ENCODE measurements at regions not wholly inside any gene's neighbourhood (a gene's known extent, or its start where the extent isn't known, plus 50 kb on each side); places are given as distances from the start of the nearest gene placed in this dataset.

DNA sequence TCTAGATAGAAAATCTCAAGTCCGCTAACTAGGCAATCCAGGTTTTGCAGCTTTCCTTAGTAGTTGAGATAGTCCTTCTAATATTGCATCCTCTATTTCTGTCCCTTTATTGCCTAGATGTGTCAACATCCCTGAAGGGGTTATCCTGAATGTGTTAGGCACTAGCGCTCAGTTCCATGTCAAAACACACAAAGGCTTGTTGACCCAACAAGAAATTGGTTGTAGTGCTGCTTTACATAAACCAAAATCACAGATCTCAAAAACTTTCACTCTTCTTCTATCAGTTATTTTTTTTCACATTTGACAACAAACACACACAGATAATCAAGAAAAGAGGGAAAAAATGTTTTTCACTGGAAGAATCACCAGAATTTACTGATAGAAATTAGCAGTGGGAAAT lies 51.4 kb upstream of the SOX2 start:
- Mint-ChIP-seq H3K27ac (no peak overlapping the region), H3K36me3 (ENCODE audit: low read depth) (no peaks in the 10 kb centered on the region), H3K4me3 (no peak overlapping the region), H3K27me3 (no peaks in the 10 kb centered on the region), H3K9me3 (no peaks in the 10 kb centered on the region), H3K4me1 (no peaks in the 10 kb centered on the region)
- CTCF ChIA-PET, result no interaction called here
- no peak for DNase-seq
- POLR2A ChIA-PET, result no interaction called here

GRCh38 chr3:181637456-181637855 lies 74.3 kb upstream of the SOX2 start:
- CTCF ChIA-PET, result no interaction called here
- Mint-ChIP-seq H3K36me3 (ENCODE audit: low read depth) (no peaks in the 10 kb centered on the region), H3K9me3 (no peaks in the 10 kb centered on the region), H3K4me3 (no peak overlapping the region), H3K4me1 (no peaks in the 10 kb centered on the region), H3K27me3 (no peaks in the 10 kb centered on the region), H3K27ac (no peak overlapping the region)
- POLR2A ChIA-PET, result no interaction called here
- no peak for DNase-seq

GRCh38 chr3:181637056-181637455 lies 74.7 kb upstream of the SOX2 start:
- H3K36me3 Mint-ChIP-seq (ENCODE audit: low read depth), result no peaks in the 10 kb centered on the region
- POLR2A ChIA-PET, result no interaction called here
- no peaks in the 10 kb centered on the region for H3K27me3 Mint-ChIP-seq
- H3K4me3 Mint-ChIP-seq, result no peak overlapping the region
- no peak overlapping the region for H3K27ac Mint-ChIP-seq
- DNase-seq, result no peak
- no peaks in the 10 kb centered on the region for H3K4me1 Mint-ChIP-seq
- H3K9me3 Mint-ChIP-seq, result no peaks in the 10 kb centered on the region
- CTCF ChIA-PET, result no interaction called here

GRCh38 chr3:181635141-181635540 lies 76.6 kb upstream of the SOX2 start:
- no peaks in the 10 kb centered on the region for H3K27me3 Mint-ChIP-seq
- DNase-seq, result no peak
- H3K36me3 Mint-ChIP-seq (ENCODE audit: low read depth), result no peaks in the 10 kb centered on the region
- H3K4me3 Mint-ChIP-seq, result no peak overlapping the region
- ChIA-PET CTCF (no interaction called here), POLR2A (no interaction called here)
- H3K27ac Mint-ChIP-seq, result no peak overlapping the region
- H3K9me3 Mint-ChIP-seq, result no peaks in the 10 kb centered on the region
- no peaks in the 10 kb centered on the region for H3K4me1 Mint-ChIP-seq

DNA sequence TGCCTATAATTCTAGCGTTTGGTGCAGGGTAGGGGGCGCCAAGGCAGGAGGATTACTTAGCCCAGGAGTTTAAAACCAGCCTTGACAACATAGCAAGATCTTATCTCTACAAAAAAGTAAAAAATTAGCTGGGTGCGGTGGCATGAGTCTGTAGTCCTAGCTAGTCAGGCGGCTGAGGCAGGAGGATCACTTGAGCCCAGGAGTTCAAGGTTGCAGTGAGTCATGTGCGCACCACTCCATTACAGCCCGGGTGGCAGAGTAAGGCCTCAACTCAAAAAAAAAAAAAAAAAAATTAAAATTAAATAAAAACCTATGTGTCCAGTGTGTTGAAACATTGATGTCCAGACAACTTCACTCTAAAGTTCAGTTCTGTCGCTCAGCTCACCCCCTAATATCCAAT lies 78.2 kb upstream of the SOX2 start:
- no peaks in the 10 kb centered on the region for H3K36me3 Mint-ChIP-seq (ENCODE audit: low read depth)
- no peaks in the 10 kb centered on the region for H3K9me3 Mint-ChIP-seq
- H3K27ac Mint-ChIP-seq, result no peak overlapping the region
- CTCF ChIA-PET, result no interaction called here
- no peaks in the 10 kb centered on the region for H3K27me3 Mint-ChIP-seq
- no peak for DNase-seq
- POLR2A ChIA-PET, result no interaction called here
- H3K4me1 Mint-ChIP-seq, result no peaks in the 10 kb centered on the region
- H3K4me3 Mint-ChIP-seq, result no peak overlapping the region

DNA sequence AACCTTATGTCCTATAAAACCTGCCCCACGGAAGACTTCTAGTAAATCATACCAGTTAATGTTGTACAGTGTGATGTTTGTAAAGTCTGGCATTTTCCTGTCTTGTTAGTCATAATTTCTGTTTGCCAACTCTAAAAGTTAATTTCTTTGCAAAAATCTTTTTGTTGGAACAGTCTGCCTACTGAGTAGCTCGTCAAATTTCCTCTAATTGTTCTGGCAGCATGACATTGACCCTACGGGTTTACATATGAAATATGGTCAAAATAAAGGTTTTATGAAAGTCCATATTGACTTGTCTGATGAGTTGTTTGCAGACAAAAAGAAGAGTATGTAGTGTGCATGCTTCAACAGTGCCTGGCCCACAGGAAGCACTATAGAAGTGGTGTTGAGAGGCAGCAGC lies 79.8 kb upstream of the SOX2 start:
- Mint-ChIP-seq H3K9me3 (no peaks in the 10 kb centered on the region), H3K36me3 (ENCODE audit: low read depth) (no peaks in the 10 kb centered on the region), H3K27me3 (no peaks in the 10 kb centered on the region), H3K27ac (no peak overlapping the region), H3K4me1 (no peaks in the 10 kb centered on the region), H3K4me3 (no peak overlapping the region)
- DNase-seq, result no peak
- ChIA-PET POLR2A (no interaction called here), CTCF (no interaction called here)

GRCh38 chr3:181630853-181631252 lies 80.9 kb upstream of the SOX2 start:
- Mint-ChIP-seq H3K36me3 (ENCODE audit: low read depth) (no peaks in the 10 kb centered on the region), H3K4me1 (no peaks in the 10 kb centered on the region), H3K4me3 (no peak overlapping the region), H3K27me3 (no peaks in the 10 kb centered on the region), H3K27ac (no peak overlapping the region), H3K9me3 (no peaks in the 10 kb centered on the region)
- no peak for DNase-seq
- POLR2A ChIA-PET, result no interaction called here
- CTCF ChIA-PET, result no interaction called here

DNA sequence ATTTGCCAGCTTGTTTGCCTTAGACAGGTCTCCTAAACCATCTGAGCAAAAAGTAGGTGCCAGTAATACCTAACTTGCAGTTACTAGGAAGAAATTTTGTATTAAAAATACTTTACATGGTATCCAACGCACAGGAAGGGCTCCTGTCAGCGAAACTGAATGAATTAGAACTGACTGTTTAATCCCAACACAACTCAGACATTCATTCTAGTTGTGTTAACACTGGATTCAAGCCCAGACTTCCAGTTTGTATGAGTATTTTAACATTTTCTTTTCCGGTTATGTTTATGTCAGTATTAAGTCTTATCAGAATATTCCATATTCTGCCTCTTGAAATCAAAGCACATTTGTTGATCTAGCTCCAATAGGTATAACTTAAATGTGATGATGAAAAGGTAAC lies 82.0 kb upstream of the SOX2 start:
- no peaks in the 10 kb centered on the region for H3K36me3 Mint-ChIP-seq (ENCODE audit: low read depth)
- H3K27me3 Mint-ChIP-seq, result no peaks in the 10 kb centered on the region
- H3K4me1 Mint-ChIP-seq, result no peaks in the 10 kb centered on the region
- DNase-seq, result no peak
- ChIA-PET POLR2A (no interaction called here), CTCF (interaction anchor here (1.2 kb wide), 1 partner anchor 623 kb away, joined by 3 read pairs; no protein-coding TSS in a partner anchor)
- no peaks in the 10 kb centered on the region for H3K9me3 Mint-ChIP-seq
- H3K27ac Mint-ChIP-seq, result no peak overlapping the region
- H3K4me3 Mint-ChIP-seq, result no peak overlapping the region

DNA sequence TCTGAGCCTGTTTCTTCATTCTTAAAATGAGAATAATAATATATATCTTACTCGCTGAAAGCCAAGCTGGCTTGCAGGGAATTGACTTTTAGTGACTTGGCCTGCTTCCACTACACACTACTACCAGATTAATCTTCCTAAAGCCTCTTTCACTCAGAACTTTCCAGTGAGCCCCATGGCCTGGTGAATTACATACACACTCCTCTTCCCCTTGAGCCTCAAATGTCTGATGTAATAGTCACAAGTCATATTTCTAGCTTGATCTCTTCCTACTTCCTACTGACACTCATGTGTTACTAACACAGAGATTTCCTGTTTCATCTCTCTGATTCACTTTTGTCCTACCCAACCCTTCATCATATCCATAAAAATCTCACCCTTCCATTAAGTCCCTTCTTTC lies 82.7 kb upstream of the SOX2 start:
- ChIA-PET POLR2A (no interaction called here), CTCF (interaction anchor here (1.2 kb wide), 1 partner anchor 622 kb away, joined by 3 read pairs; no protein-coding TSS in a partner anchor)
- Mint-ChIP-seq H3K36me3 (ENCODE audit: low read depth) (no peaks in the 10 kb centered on the region), H3K27me3 (no peaks in the 10 kb centered on the region), H3K9me3 (no peaks in the 10 kb centered on the region), H3K4me1 (no peaks in the 10 kb centered on the region), H3K27ac (no peak overlapping the region), H3K4me3 (no peak overlapping the region)
- DNase-seq, result no peak

GRCh38 chr3:181628384-181628783 lies 83.3 kb upstream of the SOX2 start:
- Mint-ChIP-seq H3K27ac (no peak overlapping the region), H3K27me3 (no peaks in the 10 kb centered on the region), H3K4me1 (no peaks in the 10 kb centered on the region), H3K4me3 (no peak overlapping the region), H3K9me3 (no peaks in the 10 kb centered on the region), H3K36me3 (ENCODE audit: low read depth) (no peaks in the 10 kb centered on the region)
- POLR2A ChIA-PET, result no interaction called here
- CTCF ChIA-PET, result interaction anchor here (1.2 kb wide), 1 partner anchor 622 kb away, joined by 3 read pairs; no protein-coding TSS in a partner anchor
- DNase-seq, result no peak

GRCh38 chr3:181626036-181626435 lies 85.7 kb upstream of the SOX2 start:
- H3K36me3 Mint-ChIP-seq (ENCODE audit: low read depth), result no peaks in the 10 kb centered on the region
- no peaks in the 10 kb centered on the region for H3K4me1 Mint-ChIP-seq
- ChIA-PET CTCF (no interaction called here), POLR2A (no interaction called here)
- no peaks in the 10 kb centered on the region for H3K9me3 Mint-ChIP-seq
- H3K27ac Mint-ChIP-seq, result no peak overlapping the region
- no peaks in the 10 kb centered on the region for H3K27me3 Mint-ChIP-seq
- no peak for DNase-seq
- no peak overlapping the region for H3K4me3 Mint-ChIP-seq

DNA sequence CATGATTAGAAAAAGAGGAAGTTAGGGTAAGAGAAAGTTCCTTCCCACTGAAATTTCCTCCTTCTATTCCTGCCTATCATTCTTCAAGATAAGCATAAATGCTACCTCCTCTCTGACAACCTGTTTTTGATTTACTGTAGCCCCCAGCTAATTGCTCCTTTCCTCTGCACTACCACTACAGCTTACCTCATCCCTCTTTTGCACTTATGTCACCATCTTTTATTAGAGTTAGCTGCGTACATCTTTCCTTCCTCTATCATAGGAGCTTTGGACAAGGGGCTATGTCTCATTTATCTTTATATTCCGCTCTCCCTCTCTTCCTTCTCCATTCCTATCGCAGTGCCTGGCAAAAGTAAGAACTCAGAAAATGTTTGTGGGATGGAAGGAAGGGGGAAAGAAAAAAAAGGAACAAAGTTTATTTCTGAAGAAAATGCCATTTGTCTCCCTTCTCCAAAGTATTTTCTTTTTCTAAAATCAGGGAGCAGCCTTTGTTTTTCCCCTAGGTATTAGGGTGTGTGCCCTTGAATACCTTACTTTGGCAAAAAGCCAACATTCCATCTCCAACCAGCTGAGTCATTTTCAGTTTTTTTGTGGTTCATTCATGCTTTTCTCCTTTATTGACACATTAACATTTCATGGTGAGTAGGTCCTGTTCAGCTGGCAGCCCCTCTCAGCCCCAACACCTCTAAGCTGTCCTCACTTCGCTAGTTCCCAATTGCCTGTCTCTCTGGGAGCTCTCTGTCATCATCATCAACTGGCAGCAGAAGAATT lies 87.6 kb upstream of the SOX2 start:
- Mint-ChIP-seq H3K27me3 (no peaks in the 10 kb centered on the region), H3K9me3 (no peaks in the 10 kb centered on the region), H3K27ac (no peak overlapping the region), H3K36me3 (ENCODE audit: low read depth) (no peaks in the 10 kb centered on the region), H3K4me1 (no peaks in the 10 kb centered on the region), H3K4me3 (no peak overlapping the region)
- POLR2A ChIA-PET, result no interaction called here
- DNase-seq, result no peak
- CTCF ChIA-PET, result no interaction called here

DNA sequence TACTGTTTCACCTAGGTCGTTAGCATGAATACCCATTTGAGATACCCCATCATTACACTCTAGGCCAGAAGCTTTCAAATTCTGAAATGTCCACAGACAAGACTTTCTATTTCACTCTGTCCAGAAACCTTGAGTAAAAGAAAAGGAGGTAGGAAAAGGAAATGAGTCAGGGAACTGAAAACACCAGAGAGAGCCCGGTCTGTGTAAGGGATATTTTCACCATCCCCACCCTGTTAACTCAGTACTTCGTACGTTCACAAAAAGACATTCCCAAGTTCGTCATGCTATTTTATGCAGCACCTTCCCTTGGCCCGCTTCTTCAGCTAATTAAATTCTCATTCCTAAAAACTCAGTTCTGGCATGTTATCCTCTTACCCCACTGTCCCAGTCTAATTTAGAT lies 89.4 kb upstream of the SOX2 start:
- H3K36me3 Mint-ChIP-seq (ENCODE audit: low read depth), result no peaks in the 10 kb centered on the region
- no peak overlapping the region for H3K4me3 Mint-ChIP-seq
- H3K4me1 Mint-ChIP-seq, result no peaks in the 10 kb centered on the region
- ChIA-PET CTCF (interaction anchor here (0.6 kb wide), 1 partner anchor 15 kb away, joined by 4 read pairs; no protein-coding TSS in a partner anchor), POLR2A (no interaction called here)
- no peak overlapping the region for H3K27ac Mint-ChIP-seq
- H3K27me3 Mint-ChIP-seq, result no peaks in the 10 kb centered on the region
- H3K9me3 Mint-ChIP-seq, result no peaks in the 10 kb centered on the region
- DNase-seq, result no peak

GRCh38 chr3:181619897-181620296 lies 91.8 kb upstream of the SOX2 start:
- DNase-seq, result no peak
- Mint-ChIP-seq H3K27ac (no peak overlapping the region), H3K4me3 (no peak overlapping the region), H3K9me3 (no peaks in the 10 kb centered on the region), H3K4me1 (no peaks in the 10 kb centered on the region), H3K27me3 (no peaks in the 10 kb centered on the region), H3K36me3 (ENCODE audit: low read depth) (no peaks in the 10 kb centered on the region)
- POLR2A ChIA-PET, result interaction anchor here (0.6 kb wide), 1 partner anchor 90 kb away, joined by 3 read pairs; no protein-coding TSS in a partner anchor
- CTCF ChIA-PET, result interaction anchor here (0.6 kb wide), 1 partner anchor 1044 kb away, joined by 3 read pairs; no protein-coding TSS in a partner anchor

All from activated CD4-positive, alpha-beta memory T cell treated with anti-CD3 and anti-CD28 coated beads, Interleukin-2, amount 10 ng/mL, durations not matched to agents 7 days and 5 days (primary cell).